ENCODE measurements at regions not wholly inside any gene's neighbourhood (a gene's known extent, or its start where the extent isn't known, plus 50 kb on each side); places are given as distances from the start of the nearest gene placed in this dataset.
"Not testable (repeated sequence)": the region's sequence is repeated elsewhere in the genome, so short reads cannot be mapped to it uniquely, and the experiment has no call there.

- DNase-seq (ENCODE audit: low read depth in 2 of 2): no peak
These were observed 50.4 kb downstream of the KATNIP start for GRCh38 chr16:27600381-27600780.

- no peak for DNase-seq (ENCODE audit: low read depth in 2 of 2)
These were observed 52.2 kb downstream of the KATNIP start for GRCh38 chr16:27602103-27602502.

- not testable (repeated sequence) for DNase-seq (ENCODE audit: low read depth in 2 of 2)
These were observed 55.7 kb downstream of the KATNIP start for GRCh38 chr16:27605500-27606106.

GRCh38 chr16:27611340-27611739 lies 61.4 kb downstream of the KATNIP start:
- no peak for DNase-seq (ENCODE audit: low read depth in 2 of 2)

GRCh38 chr16:27613238-27613791 lies 63.4 kb downstream of the KATNIP start:
- no peak for DNase-seq (ENCODE audit: low read depth in 2 of 2)

- DNase-seq (ENCODE audit: low read depth in 2 of 2): no peak
These were observed 67.7 kb downstream of the KATNIP start for GRCh38 chr16:27617665-27618064.

GRCh38 chr16:27618165-27618564 lies 68.2 kb downstream of the KATNIP start:
- no peak for DNase-seq (ENCODE audit: low read depth in 2 of 2)

- no peak for DNase-seq (ENCODE audit: low read depth in 2 of 2)
These were observed 68.8 kb downstream of the KATNIP start for GRCh38 chr16:27618606-27619327.

- no peak for DNase-seq (ENCODE audit: low read depth in 2 of 2)
These were observed 70.6 kb downstream of the KATNIP start for GRCh38 chr16:27620541-27620940.

GRCh38 chr16:27624154-27625049 lies 74.5 kb downstream of the KATNIP start:
- no peak for DNase-seq (ENCODE audit: low read depth in 2 of 2)

GRCh38 chr16:27625050-27625697 lies 75.2 kb downstream of the KATNIP start:
- DNase-seq (ENCODE audit: low read depth in 2 of 2): no peak

GRCh38 chr16:27627136-27627535 lies 77.2 kb downstream of the KATNIP start:
- DNase-seq (ENCODE audit: low read depth in 2 of 2): no peak

- no peak for DNase-seq (ENCODE audit: low read depth in 2 of 2)
These were observed 78.4 kb downstream of the KATNIP start for GRCh38 chr16:27628241-27628942.

- DNase-seq (ENCODE audit: low read depth in 2 of 2): not testable (repeated sequence)
These were observed 79.1 kb downstream of the KATNIP start for GRCh38 chr16:27628943-27629462.

- DNase-seq (ENCODE audit: low read depth in 2 of 2): no peak
These were observed 82.3 kb downstream of the KATNIP start for GRCh38 chr16:27632216-27632615.

GRCh38 chr16:27633221-27633620 lies 83.3 kb downstream of the KATNIP start:
- no peak for DNase-seq (ENCODE audit: low read depth in 2 of 2)

GRCh38 chr16:27633721-27634120 lies 83.8 kb downstream of the KATNIP start:
- DNase-seq (ENCODE audit: low read depth in 2 of 2): no peak

- no peak for DNase-seq (ENCODE audit: low read depth in 2 of 2)
These were observed 84.8 kb downstream of the KATNIP start for GRCh38 chr16:27634779-27635178.

GRCh38 chr16:27636453-27637240 lies 86.7 kb downstream of the KATNIP start:
- no peak for DNase-seq (ENCODE audit: low read depth in 2 of 2)
